GM12865 (cell line): ENCODE measurements at regions not wholly inside any gene's neighbourhood (a gene's known extent, or its start where the extent isn't known, plus 50 kb on each side); places are given as distances from the start of the nearest gene placed in this dataset.
"Not testable (repeated sequence)": the region's sequence is repeated elsewhere in the genome, so short reads cannot be mapped to it uniquely, and the experiment has no call there.

ENCODE experiments used
- DNase-seq: peaks from one replicate; pipeline ENCODE4 v3.0.0; 2010; ENCODE audit warnings: low read depth
- H3K4me3 ChIP-seq: 2 replicates; pipeline ENCODE4 v1.5.1; 2011; ENCODE audit warnings: mild to moderate bottlenecking, low read depth, low read length, control low read depth
- CTCF ChIP-seq: IDR thresholded peaks from 2 replicates; pipeline ENCODE4 v1.5.1; 2011; ENCODE audit warnings: low read length, control low read depth, low read depth, inconsistent platforms; ENCODE audit not compliant: insufficient read depth; ENCODE audit errors: missing control alignments

- TF ChIP-seq CTCF: no peak
- no peak for DNase-seq
- no peak overlapping the region for H3K4me3 ChIP-seq
Observed at GRCh38 chr6:74507649-74508048, 698.2 kb downstream of the COL12A1 start.

GRCh38 chr6:74505391-74505790 lies 700.5 kb downstream of the COL12A1 start:
- H3K4me3 ChIP-seq: no peak overlapping the region
- no peak for TF ChIP-seq CTCF
- DNase-seq: no peak

DNA sequence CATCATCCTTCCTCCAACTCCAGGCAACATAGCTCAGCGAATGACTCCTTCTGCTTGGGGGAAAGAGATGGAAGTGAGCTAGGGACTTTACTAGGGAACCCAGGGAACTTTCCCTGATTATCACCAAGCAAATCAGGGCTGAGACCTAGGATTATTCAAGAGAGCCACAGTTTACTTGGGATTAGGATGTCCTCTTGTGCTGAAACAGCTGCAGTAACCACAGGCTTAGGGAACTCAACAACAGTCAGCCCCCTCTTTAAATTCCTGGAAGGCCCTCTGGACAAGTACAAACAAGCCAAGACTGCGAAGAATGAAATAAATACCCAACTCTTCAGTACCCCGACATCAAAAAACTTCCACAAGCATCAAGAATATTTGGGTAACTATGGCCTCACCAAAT lies 700.9 kb downstream of the COL12A1 start:
- H3K4me3 ChIP-seq: no peak overlapping the region
- no peak for DNase-seq
- TF ChIP-seq CTCF: no peak

DNA sequence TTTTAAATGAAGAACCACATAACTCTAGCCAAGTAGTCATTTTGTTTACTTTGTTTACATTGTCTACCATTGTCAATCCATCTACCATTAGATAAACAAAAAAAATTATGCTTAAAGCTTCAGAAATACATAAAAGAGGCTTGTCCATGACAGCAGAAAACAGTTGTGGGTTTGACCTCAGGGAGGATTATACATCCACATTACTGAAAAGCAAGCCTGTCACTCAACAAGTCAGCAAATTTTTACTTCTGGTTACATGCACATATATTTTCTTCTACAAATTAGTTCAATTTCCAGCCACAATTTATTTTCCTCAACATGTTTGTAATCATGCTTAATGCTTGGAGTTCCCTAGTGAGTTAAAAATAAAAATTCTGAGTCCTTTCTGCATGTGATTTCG lies 713.3 kb downstream of the COL12A1 start:
- no peak overlapping the region for H3K4me3 ChIP-seq
- no peak for DNase-seq
- TF ChIP-seq CTCF: no peak

DNA sequence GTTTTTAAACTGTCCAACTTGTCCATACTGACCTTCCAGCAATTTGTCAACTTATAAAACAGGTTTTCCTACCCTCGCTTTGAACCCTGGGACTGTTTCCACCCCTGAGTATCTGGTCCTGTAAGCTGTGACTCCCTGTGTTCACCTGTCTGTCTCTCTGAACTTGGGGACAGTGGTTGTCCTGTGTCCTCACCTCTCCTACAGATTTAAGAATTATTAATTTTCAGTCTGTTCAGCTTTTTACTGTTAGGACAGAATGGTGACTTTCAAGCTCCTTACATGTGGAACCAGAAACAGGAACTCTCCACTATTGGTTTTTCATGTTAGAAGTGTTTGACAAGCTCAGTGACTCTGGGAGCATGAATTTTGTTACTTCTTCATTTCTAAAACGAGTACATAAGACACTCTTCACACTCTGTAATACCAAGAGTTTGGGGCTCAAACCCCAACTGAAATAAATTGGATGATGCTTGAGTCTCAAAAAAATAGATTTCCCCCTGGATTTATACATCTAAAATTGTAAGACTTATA lies 713.9 kb downstream of the COL12A1 start:
- DNase-seq: no peak
- no peak for TF ChIP-seq CTCF
- H3K4me3 ChIP-seq: no peak overlapping the region

- not testable (repeated sequence) for DNase-seq, H3K4me3 ChIP-seq
Observed at GRCh38 chr6:74488726-74489125, 717.1 kb downstream of the COL12A1 start.

- no peak overlapping the region for H3K4me3 ChIP-seq
- no peak for DNase-seq
- TF ChIP-seq CTCF: no peak
Observed at GRCh38 chr6:74482180-74482579, 723.7 kb downstream of the COL12A1 start.
